ENCODE measurements at regions not wholly inside any gene's neighbourhood (a gene's known extent, or its start where the extent isn't known, plus 50 kb on each side); places are given as distances from the start of the nearest gene placed in this dataset.

- peak; percentile 59 for TF ChIP-seq CTCF (IDR thresholded peaks at IDR 0.05)
- no peak for TF ChIP-seq ZC3H11A (IDR thresholded peaks at IDR 0.05)
These were observed 50.7 kb upstream of the GOLGA6L2 start for GRCh38 chr15:23497710-23498111.
